Glutamatergic neuron (in vitro differentiated cells): ENCODE measurements at regions not wholly inside any gene's neighbourhood (a gene's known extent, or its start where the extent isn't known, plus 50 kb on each side); places are given as distances from the start of the nearest gene placed in this dataset.
"Not testable (repeated sequence)": the region's sequence is repeated elsewhere in the genome, so short reads cannot be mapped to it uniquely, and the experiment has no call there.

Experiments
- DNase-seq: peaks from one replicate; pipeline ENCODE4 v3.0.0; 2022
- H3K27ac Mint-ChIP-seq: one replicate; pipeline ENCODE4 v1.8.0; 2020; ENCODE audit warnings: mild to moderate bottlenecking, mixed read lengths, inconsistent platforms; ENCODE audit not compliant: unreplicated experiment
- H3K27me3 Mint-ChIP-seq: one replicate; pipeline ENCODE4 v1.8.0; 2020; ENCODE audit warnings: mild to moderate bottlenecking, moderate library complexity, mixed read lengths, inconsistent platforms; ENCODE audit not compliant: unreplicated experiment
- H3K36me3 Mint-ChIP-seq: one replicate; pipeline ENCODE4 v1.8.0; 2020; ENCODE audit warnings: mild to moderate bottlenecking, mixed read lengths, inconsistent platforms; ENCODE audit not compliant: unreplicated experiment
- H3K4me1 Mint-ChIP-seq: one replicate; pipeline ENCODE4 v1.8.0; 2020; ENCODE audit warnings: mild to moderate bottlenecking, low read depth, mixed read lengths, inconsistent platforms; ENCODE audit not compliant: unreplicated experiment
- H3K4me3 Mint-ChIP-seq: one replicate; pipeline ENCODE4 v1.8.0; 2020; ENCODE audit warnings: mild to moderate bottlenecking, mixed read lengths, inconsistent platforms; ENCODE audit not compliant: unreplicated experiment
- H3K9me3 Mint-ChIP-seq: one replicate; pipeline ENCODE4 v1.8.0; 2020; ENCODE audit warnings: mild to moderate bottlenecking, moderate library complexity, mixed read lengths, inconsistent platforms; ENCODE audit not compliant: unreplicated experiment
- TF ChIP-seq, protein P1 (sequence below): fragments of 200-600 bp; sonication (generic); IDR thresholded peaks from one replicate; pipeline ENCODE4 v1.5.0; 2021; ENCODE audit not compliant: partially characterized antibody, unreplicated experiment

DNA sequence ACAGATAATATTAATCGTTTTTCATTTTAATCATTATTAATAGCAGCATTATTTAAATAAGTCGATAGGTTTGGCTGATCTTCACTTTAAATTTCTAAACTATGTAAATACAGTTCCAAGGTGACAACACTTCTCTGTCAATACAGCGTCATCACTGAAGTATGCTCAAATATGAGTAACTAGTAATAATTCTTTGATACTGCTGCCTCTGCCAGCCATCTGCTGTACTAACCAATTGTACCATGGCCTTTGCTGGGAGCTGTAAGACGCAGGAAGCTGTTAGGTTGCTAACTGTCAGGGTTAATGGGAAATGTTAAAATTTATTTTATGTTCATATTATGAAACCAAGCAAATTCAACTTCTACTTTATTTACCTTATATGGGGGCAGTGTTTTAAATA is 1650.5 kb upstream of the LRRTM3 start:
- Mint-ChIP-seq H3K4me1 (no peaks in the 10 kb centered on the region), H3K4me3 (no peak overlapping the region), H3K27ac (no peak overlapping the region), H3K9me3 (no peaks in the 10 kb centered on the region), H3K36me3 (no peaks in the 10 kb centered on the region), H3K27me3 (no peaks in the 10 kb centered on the region)
- TF ChIP-seq, protein P1, sequence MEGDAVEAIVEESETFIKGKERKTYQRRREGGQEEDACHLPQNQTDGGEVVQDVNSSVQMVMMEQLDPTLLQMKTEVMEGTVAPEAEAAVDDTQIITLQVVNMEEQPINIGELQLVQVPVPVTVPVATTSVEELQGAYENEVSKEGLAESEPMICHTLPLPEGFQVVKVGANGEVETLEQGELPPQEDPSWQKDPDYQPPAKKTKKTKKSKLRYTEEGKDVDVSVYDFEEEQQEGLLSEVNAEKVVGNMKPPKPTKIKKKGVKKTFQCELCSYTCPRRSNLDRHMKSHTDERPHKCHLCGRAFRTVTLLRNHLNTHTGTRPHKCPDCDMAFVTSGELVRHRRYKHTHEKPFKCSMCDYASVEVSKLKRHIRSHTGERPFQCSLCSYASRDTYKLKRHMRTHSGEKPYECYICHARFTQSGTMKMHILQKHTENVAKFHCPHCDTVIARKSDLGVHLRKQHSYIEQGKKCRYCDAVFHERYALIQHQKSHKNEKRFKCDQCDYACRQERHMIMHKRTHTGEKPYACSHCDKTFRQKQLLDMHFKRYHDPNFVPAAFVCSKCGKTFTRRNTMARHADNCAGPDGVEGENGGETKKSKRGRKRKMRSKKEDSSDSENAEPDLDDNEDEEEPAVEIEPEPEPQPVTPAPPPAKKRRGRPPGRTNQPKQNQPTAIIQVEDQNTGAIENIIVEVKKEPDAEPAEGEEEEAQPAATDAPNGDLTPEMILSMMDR = no peak
- DNase-seq = no peak

GRCh38 chr10:65284495-65285041 is 1641.3 kb upstream of the LRRTM3 start:
- no peaks in the 10 kb centered on the region for H3K36me3 Mint-ChIP-seq
- DNase-seq = no peak
- H3K4me1 Mint-ChIP-seq = no peaks in the 10 kb centered on the region
- H3K9me3 Mint-ChIP-seq = no peaks in the 10 kb centered on the region
- H3K27me3 Mint-ChIP-seq = no peaks in the 10 kb centered on the region
- no peak overlapping the region for H3K27ac Mint-ChIP-seq
- no peak overlapping the region for H3K4me3 Mint-ChIP-seq
- TF ChIP-seq, protein P1 = no peak

GRCh38 chr10:65285726-65286125 is 1640.1 kb upstream of the LRRTM3 start:
- H3K4me1 Mint-ChIP-seq, H3K27ac Mint-ChIP-seq, H3K36me3 Mint-ChIP-seq, H3K4me3 Mint-ChIP-seq, DNase-seq, H3K27me3 Mint-ChIP-seq, H3K9me3 Mint-ChIP-seq: not testable (repeated sequence)

DNA sequence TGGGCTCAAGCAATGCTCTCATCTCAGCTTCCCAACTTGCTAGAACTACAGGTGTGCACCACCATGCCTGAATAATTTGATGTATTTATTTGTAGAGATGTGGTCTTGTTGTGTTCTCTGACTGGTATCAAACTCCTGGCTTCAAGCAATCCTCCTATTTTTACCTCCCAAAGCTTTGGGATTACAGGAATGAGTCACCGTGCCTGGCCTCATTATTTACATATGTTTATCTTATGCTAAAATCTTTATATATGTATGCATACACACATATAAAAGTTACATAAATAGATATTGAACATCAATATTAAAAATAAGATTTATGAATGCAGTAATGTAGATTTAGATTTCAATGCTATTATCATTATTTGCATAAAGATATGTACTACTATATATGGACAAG is 1634.5 kb upstream of the LRRTM3 start:
- Mint-ChIP-seq H3K4me1 (no peaks in the 10 kb centered on the region), H3K9me3 (no peaks in the 10 kb centered on the region), H3K27ac (no peak overlapping the region)

DNA sequence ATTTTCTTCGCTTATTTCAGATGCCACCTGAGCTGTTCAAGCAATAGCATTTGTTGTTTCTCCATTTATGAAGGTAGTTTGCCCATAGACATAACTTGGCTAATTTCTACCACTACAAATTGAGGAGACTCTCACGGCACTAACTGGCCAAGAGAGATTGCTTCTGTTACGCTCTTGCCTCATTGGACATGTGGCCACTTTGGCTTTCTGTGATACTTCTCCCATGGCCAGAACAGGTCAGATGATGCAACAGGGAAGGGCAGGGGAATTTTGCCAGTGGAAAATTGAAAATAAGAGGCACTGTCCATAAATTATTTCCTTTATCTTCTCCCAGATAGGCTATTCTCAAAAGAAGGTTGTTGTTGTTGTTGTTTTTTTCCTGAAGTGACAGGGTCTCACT is 1633.3 kb upstream of the LRRTM3 start:
- no peak for DNase-seq
- Mint-ChIP-seq H3K9me3 (no peaks in the 10 kb centered on the region), H3K4me3 (no peak overlapping the region), H3K27me3 (no peaks in the 10 kb centered on the region), H3K4me1 (no peaks in the 10 kb centered on the region), H3K36me3 (no peaks in the 10 kb centered on the region), H3K27ac (no peak overlapping the region)
- TF ChIP-seq, protein P1 = no peak

More for the DNA sequence above, 1634.5 kb upstream of the LRRTM3 start:
- no peak for DNase-seq
- TF ChIP-seq, protein P1 = no peak
- H3K27me3 Mint-ChIP-seq = no peaks in the 10 kb centered on the region
- H3K4me3 Mint-ChIP-seq = no peak overlapping the region
- H3K36me3 Mint-ChIP-seq = no peaks in the 10 kb centered on the region
